Fibroblast of mammary gland (primary cell): ENCODE measurements at regions not wholly inside any gene's neighbourhood (a gene's known extent, or its start where the extent isn't known, plus 50 kb on each side); places are given as distances from the start of the nearest gene placed in this dataset.
"Not testable (repeated sequence)": the region's sequence is repeated elsewhere in the genome, so short reads cannot be mapped to it uniquely, and the experiment has no call there.

Source experiments
- DNase-seq: peaks from one replicate; pipeline ENCODE4 v3.0.0-alpha.2; 2010; ENCODE audit warnings: low read depth
- H3K4me3 ChIP-seq: 2 replicates; pipeline ENCODE4 v1.5.1; 2011; ENCODE audit warnings: low read depth, mild to moderate bottlenecking, low read length, moderate library complexity; ENCODE audit not compliant: control insufficient read depth
- CTCF ChIP-seq: conservative IDR thresholded peaks from 2 replicates; pipeline ENCODE4 v1.5.1; 2011; ENCODE audit warnings: low read depth, low read length, inconsistent platforms; ENCODE audit not compliant: control insufficient read depth, insufficient read depth

GRCh38 chr12:68387338-68387737 lies 55.2 kb upstream of the MDM1 start:
- no peak for TF ChIP-seq CTCF
- H3K4me3 ChIP-seq = no peak overlapping the region
- DNase-seq = no peak

DNA sequence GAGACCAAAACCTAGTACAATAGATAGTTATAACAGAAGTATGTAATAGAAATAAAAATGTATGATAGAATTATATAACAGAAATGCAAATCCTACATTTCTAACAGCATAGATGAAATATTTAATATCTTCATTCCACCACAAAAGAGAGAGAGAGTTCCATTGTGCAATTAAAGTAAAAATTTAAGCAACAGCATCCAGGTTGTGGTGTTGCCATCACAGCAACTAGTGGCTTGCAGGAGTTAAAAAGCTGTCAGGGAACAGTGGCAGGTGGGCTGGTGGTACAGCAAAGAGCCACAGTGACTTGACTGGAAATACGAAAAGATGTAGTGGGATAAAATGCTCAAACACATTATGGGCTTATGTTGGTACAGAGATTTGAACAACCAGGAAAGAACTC lies 57.1 kb upstream of the MDM1 start:
- DNase-seq = no peak
- TF ChIP-seq CTCF = no peak

DNA sequence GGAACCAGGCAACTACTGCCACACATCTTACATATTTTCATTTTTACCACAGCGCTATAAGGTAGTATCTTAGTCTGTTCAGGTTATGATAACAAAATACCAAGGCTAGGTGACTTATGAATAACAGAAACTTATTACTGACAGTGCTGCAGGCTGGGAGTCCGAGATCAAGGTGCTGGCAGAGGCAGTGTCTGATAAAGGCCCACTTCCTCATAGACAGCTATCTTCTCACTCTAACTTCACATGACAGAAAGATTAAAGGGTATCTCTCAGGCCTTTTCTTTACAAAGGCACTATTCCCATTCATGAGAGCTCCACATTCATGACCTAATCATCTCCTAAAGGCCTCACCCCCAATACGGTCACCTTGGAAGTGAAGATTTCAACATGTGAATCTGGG lies 59.8 kb upstream of the MDM1 start:
- no peak overlapping the region for H3K4me3 ChIP-seq
- no peak for DNase-seq
- TF ChIP-seq CTCF = no peak

More for the DNA sequence above, 57.1 kb upstream of the MDM1 start:
- no peak overlapping the region for H3K4me3 ChIP-seq

DNA sequence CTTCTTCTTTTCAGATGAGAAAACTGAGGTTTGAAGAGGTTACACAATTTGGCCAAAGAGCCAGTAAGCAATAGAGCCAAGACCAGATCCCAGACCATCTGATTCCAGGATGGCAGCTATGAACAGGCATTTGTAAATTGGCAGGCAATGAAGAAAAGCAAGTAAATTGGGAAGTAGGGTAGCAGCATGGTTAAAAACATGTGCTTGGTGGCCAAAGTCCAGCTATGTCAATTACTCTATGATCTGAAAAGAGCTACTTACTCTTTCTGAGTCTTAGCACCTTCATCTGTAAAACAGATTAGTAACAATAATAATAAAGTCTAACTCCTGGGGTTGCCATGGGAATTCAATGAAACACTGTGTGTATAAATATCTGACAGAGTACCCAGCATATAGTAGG lies 60.2 kb upstream of the MDM1 start:
- H3K4me3 ChIP-seq = no peak overlapping the region
- DNase-seq = no peak
- no peak for TF ChIP-seq CTCF

DNA sequence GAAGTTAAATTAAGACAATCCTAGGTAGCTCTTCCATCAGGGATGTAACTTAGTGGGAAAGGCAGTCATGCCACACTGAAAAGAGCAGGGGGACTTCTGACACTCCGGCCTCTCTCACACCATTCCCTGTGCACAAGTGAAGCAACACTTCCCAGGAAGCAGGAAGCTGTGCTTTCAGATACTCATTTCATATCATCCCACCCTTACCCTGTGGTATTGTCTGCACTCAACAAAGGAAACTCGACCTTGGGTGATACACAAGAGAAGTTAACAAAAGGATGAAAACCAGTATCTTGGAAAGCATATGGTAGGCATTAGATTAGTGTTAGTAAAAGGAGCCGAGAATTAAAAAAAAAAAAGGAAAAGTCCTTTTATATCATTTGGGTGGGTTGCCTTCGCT lies 61.3 kb upstream of the MDM1 start:
- no peak for DNase-seq
- no peak for TF ChIP-seq CTCF
- no peak overlapping the region for H3K4me3 ChIP-seq

DNA sequence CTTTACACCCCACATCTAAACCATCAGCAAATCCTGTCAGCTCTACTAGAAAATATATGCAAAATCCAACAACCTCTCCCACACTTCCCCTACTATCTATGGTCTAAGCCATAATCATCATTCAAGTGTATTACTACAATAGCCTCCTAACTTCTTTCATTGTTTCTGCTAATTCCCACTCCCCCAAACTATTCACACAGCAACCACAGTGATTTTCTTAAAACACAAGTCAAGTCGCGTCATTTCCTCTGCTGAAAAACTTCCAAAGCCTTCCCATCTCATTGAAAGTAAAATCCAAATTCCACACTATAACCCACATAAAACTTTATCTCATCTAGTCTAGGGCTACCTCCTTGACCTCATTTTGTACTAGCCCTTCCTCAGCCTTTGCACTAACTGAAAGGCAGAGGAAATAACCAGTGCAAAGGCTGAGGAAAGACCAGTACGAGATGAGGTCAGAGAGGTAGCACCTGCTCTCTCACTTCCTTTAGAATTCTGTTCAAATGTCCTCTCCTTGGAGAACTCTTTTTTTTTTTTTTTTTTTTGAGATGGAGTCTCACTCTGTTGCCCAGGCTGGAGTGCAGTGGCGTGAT lies 65.5 kb upstream of the MDM1 start:
- no peak for DNase-seq
- no peak for TF ChIP-seq CTCF
- no peak overlapping the region for H3K4me3 ChIP-seq

DNA sequence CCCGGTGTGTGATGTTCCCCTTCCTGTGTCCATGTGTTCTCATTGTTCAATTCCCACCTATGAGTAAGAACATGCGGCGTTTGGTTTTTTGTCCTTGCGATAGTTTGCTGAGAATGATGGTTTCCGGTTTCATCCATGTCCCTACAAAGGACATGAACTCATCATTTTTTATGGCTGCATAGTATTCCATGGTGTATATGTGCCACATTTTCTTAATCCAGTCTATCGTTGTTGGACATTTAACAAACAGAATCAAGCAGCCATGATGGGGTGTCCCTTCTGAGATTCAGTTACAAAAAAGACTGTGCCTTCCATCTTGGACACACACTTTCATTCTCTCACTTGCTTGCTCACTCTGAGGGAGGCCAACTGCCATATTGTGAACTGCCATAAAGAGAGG lies 66.5 kb upstream of the MDM1 start:
- DNase-seq, H3K4me3 ChIP-seq: not testable (repeated sequence)
